ENCODE measurements at regions not wholly inside any gene's neighbourhood (a gene's known extent, or its start where the extent isn't known, plus 50 kb on each side); places are given as distances from the start of the nearest gene placed in this dataset.

- no peak overlapping the region for H3K27ac Mint-ChIP-seq
- no peaks in the 10 kb centered on the region for H3K36me3 Mint-ChIP-seq
- H3K27me3 Mint-ChIP-seq (ENCODE audit: low read depth): peaks cover 70% of the 10 kb centered on the region
- CTCF ChIA-PET: interaction anchor here (1.0 to 1.3 kb wide), 4 partner anchors 11 to 521 kb away, joined by 3 to 7 read pairs (median 4); no protein-coding TSS in a partner anchor
- no peaks in the 10 kb centered on the region for H3K9me3 Mint-ChIP-seq
- POLR2A ChIA-PET: no interaction called here
- ATAC-seq (no peak), DNase-seq (ENCODE audit: low spot score) (no peak)
- TF ChIP-seq, protein P1, sequence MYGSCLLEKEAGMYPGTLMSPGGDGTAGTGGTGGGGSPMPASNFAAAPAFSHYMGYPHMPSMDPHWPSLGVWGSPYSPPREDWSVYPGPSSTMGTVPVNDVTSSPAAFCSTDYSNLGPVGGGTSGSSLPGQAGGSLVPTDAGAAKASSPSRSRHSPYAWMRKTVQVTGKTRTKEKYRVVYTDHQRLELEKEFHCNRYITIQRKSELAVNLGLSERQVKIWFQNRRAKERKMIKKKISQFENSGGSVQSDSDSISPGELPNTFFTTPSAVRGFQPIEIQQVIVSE (CRISPR knock-in tag; IDR thresholded peaks at IDR 0.05; ENCODE audit: borderline replicate concordance): no peak
- TF ChIP-seq ZNF232 (CRISPR knock-in tag; IDR thresholded peaks at IDR 0.05): no peak
- TF ChIP-seq ZNF532 (CRISPR knock-in tag; IDR thresholded peaks at IDR 0.05; ENCODE audit: borderline replicate concordance): no peak
- TF ChIP-seq USF1 (CRISPR knock-in tag; IDR thresholded peaks at IDR 0.05): no peak
- TF ChIP-seq PRRX2 (CRISPR knock-in tag; IDR thresholded peaks at IDR 0.05): no peak
- peak overlapping the region; percentile 67 for H3K4me3 Mint-ChIP-seq
- H3K4me1 Mint-ChIP-seq: peaks cover 14% of the 10 kb centered on the region
These were observed 95.5 kb upstream of the TBX5 start for GRCh38 chr12:114501474-114501807.

DNA sequence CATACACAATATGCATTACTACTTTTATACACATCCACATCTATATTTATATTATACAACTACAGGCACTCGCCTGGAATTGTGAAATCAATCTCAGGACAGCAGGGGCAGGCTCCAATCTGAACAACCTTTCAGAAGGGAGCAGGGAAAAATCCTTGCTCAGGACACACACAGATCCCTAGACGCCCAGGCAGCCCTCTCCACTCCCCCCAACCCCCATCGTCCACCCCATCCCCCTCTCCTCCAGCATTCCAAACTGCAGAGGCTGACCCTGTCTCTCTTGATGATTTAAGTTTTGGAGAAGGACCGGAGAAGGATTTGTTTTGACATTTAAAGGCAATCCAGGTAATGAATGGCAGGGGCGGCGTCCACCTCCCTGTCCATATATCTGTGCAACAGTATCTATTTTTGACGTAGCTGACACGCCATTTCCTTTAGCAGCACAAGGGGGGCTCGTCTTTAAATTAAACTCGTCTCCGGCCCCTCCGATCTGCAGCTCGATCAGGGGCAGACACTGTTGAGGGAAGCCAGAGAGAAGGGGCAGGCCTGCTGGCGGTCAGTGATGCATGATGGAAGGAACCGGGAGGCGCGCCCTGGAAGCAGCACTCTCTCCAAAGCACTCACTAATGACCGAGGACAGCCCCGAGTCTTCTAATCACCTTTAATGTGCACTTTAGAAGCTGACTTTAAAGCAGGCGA, 95.0 kb upstream of the TBX5 start:
- H3K9me3 Mint-ChIP-seq: no peaks in the 10 kb centered on the region
- H3K27ac Mint-ChIP-seq: no peak overlapping the region
- peaks cover 74% of the 10 kb centered on the region for H3K27me3 Mint-ChIP-seq (ENCODE audit: low read depth)
- no peak for DNase-seq (ENCODE audit: low spot score)
- H3K4me3 Mint-ChIP-seq: peak overlapping the region; percentile 67
- ATAC-seq: peak; percentile 78
- H3K36me3 Mint-ChIP-seq: no peaks in the 10 kb centered on the region
- peaks cover 14% of the 10 kb centered on the region for H3K4me1 Mint-ChIP-seq
- ChIA-PET POLR2A (no interaction called here), CTCF (interaction anchor here (1.0 to 1.3 kb wide), 4 partner anchors 12 to 520 kb away, joined by 3 to 7 read pairs (median 4); no protein-coding TSS in a partner anchor)
- TF ChIP-seq NR1H2 (CRISPR knock-in tag; IDR thresholded peaks at IDR 0.05): no peak
- no peak for TF ChIP-seq NR2C2 (CRISPR knock-in tag; IDR thresholded peaks at IDR 0.05)
- TF ChIP-seq, protein P2, sequence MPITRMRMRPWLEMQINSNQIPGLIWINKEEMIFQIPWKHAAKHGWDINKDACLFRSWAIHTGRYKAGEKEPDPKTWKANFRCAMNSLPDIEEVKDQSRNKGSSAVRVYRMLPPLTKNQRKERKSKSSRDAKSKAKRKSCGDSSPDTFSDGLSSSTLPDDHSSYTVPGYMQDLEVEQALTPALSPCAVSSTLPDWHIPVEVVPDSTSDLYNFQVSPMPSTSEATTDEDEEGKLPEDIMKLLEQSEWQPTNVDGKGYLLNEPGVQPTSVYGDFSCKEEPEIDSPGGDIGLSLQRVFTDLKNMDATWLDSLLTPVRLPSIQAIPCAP (CRISPR knock-in tag; IDR thresholded peaks at IDR 0.05): no peak
- TF ChIP-seq MYBL2 (CRISPR knock-in tag; IDR thresholded peaks at IDR 0.05): no peak
- TF ChIP-seq OVOL2 (CRISPR knock-in tag; IDR thresholded peaks at IDR 0.05; ENCODE audit: borderline replicate concordance): no peak
- no peak for TF ChIP-seq ZSCAN18 (CRISPR knock-in tag; IDR thresholded peaks at IDR 0.05)
- TF ChIP-seq NFATC4 (CRISPR knock-in tag; IDR thresholded peaks at IDR 0.05): no peak
- TF ChIP-seq, protein P3, sequence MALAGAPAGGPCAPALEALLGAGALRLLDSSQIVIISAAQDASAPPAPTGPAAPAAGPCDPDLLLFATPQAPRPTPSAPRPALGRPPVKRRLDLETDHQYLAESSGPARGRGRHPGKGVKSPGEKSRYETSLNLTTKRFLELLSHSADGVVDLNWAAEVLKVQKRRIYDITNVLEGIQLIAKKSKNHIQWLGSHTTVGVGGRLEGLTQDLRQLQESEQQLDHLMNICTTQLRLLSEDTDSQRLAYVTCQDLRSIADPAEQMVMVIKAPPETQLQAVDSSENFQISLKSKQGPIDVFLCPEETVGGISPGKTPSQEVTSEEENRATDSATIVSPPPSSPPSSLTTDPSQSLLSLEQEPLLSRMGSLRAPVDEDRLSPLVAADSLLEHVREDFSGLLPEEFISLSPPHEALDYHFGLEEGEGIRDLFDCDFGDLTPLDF (CRISPR knock-in tag; IDR thresholded peaks at IDR 0.05): no peak

Measured in WTC11 (cell line).